ENCODE measurements at regions not wholly inside any gene's neighbourhood (a gene's known extent, or its start where the extent isn't known, plus 50 kb on each side); places are given as distances from the start of the nearest gene placed in this dataset.
"Not testable (repeated sequence)": the region's sequence is repeated elsewhere in the genome, so short reads cannot be mapped to it uniquely, and the experiment has no call there.

GRCh38 chr3:176628101-176628639 is 569.1 kb downstream of the TBL1XR1 start:
- DNase-seq (ENCODE audit: low read depth), result no peak

GRCh38 chr3:176623468-176624150 is 573.7 kb downstream of the TBL1XR1 start:
- DNase-seq (ENCODE audit: low read depth), result no peak

- DNase-seq (ENCODE audit: low read depth), result no peak
Observed at GRCh38 chr3:176619833-176620232, 577.4 kb downstream of the TBL1XR1 start.

- DNase-seq (ENCODE audit: low read depth), result no peak
Observed at GRCh38 chr3:176615826-176616225, 581.5 kb downstream of the TBL1XR1 start.

- no peak for DNase-seq (ENCODE audit: low read depth)
Observed at GRCh38 chr3:176611703-176612102, 585.6 kb downstream of the TBL1XR1 start.

GRCh38 chr3:176609361-176609760 is 587.9 kb downstream of the TBL1XR1 start:
- DNase-seq (ENCODE audit: low read depth), result no peak

GRCh38 chr3:176605553-176605952 is 591.7 kb downstream of the TBL1XR1 start:
- DNase-seq (ENCODE audit: low read depth), result not testable (repeated sequence)

GRCh38 chr3:176595307-176595706 is 602.0 kb downstream of the TBL1XR1 start:
- no peak for DNase-seq (ENCODE audit: low read depth)

GRCh38 chr3:176590722-176591121 is 606.6 kb downstream of the TBL1XR1 start:
- no peak for DNase-seq (ENCODE audit: low read depth)

GRCh38 chr3:176587089-176587488 is 610.2 kb downstream of the TBL1XR1 start:
- DNase-seq (ENCODE audit: low read depth), result no peak

GRCh38 chr3:176584413-176585176 is 612.7 kb downstream of the TBL1XR1 start:
- no peak for DNase-seq (ENCODE audit: low read depth)

- no peak for DNase-seq (ENCODE audit: low read depth)
Observed at GRCh38 chr3:176583956-176584355, 613.3 kb downstream of the TBL1XR1 start.

GRCh38 chr3:176581589-176581988 is 615.7 kb downstream of the TBL1XR1 start:
- DNase-seq (ENCODE audit: low read depth), result no peak

- DNase-seq (ENCODE audit: low read depth), result no peak
Observed at GRCh38 chr3:176579711-176580185, 617.5 kb downstream of the TBL1XR1 start.

GRCh38 chr3:176578316-176578715 is 619.0 kb downstream of the TBL1XR1 start:
- no peak for DNase-seq (ENCODE audit: low read depth)

- no peak for DNase-seq (ENCODE audit: low read depth)
Observed at GRCh38 chr3:176577447-176577846, 619.8 kb downstream of the TBL1XR1 start.

- DNase-seq (ENCODE audit: low read depth), result no peak
Observed at GRCh38 chr3:176574786-176575185, 622.5 kb downstream of the TBL1XR1 start.

GRCh38 chr3:176571926-176572325 is 625.4 kb downstream of the TBL1XR1 start:
- DNase-seq (ENCODE audit: low read depth), result no peak

GRCh38 chr3:176570992-176571391 is 626.3 kb downstream of the TBL1XR1 start:
- DNase-seq (ENCODE audit: low read depth), result no peak

GRCh38 chr3:176568189-176568588 is 629.1 kb downstream of the TBL1XR1 start:
- no peak for DNase-seq (ENCODE audit: low read depth)

GRCh38 chr3:176566757-176567156 is 630.5 kb downstream of the TBL1XR1 start:
- DNase-seq (ENCODE audit: low read depth), result no peak

- no peak for DNase-seq (ENCODE audit: low read depth)
Observed at GRCh38 chr3:176562331-176562730, 635.0 kb downstream of the TBL1XR1 start.

GRCh38 chr3:176561826-176562225 is 635.5 kb downstream of the TBL1XR1 start:
- no peak for DNase-seq (ENCODE audit: low read depth)
